H9 (cell line): ENCODE measurements at regions not wholly inside any gene's neighbourhood (a gene's known extent, or its start where the extent isn't known, plus 50 kb on each side); places are given as distances from the start of the nearest gene placed in this dataset.

Source experiments
- DNase-seq: peaks from one replicate; pipeline ENCODE4 v3.0.0-alpha.2; 2017
- H2AFZ ChIP-seq: one replicate; pipeline ENCODE4 v1.6.1; 2013; ENCODE audit warnings: mild to moderate bottlenecking, low read length, control low read depth, moderate library complexity
- H2AK5ac ChIP-seq: 2 replicates; pipeline ENCODE4 v1.6.1; 2013; ENCODE audit warnings: low read length, control low read depth, mixed read lengths; ENCODE audit not compliant: insufficient read length
- H2BK120ac ChIP-seq: one replicate; pipeline ENCODE4 v1.6.1; 2013; ENCODE audit warnings: low read depth, mild to moderate bottlenecking, low read length, control low read depth, inconsistent platforms; ENCODE audit not compliant: poor library complexity, severe bottlenecking
- H2BK12ac ChIP-seq: 2 replicates; pipeline ENCODE4 v1.6.1; 2013; ENCODE audit warnings: low read length, control low read depth, mixed read lengths, low read depth; ENCODE audit not compliant: insufficient read length
- H2BK15ac ChIP-seq: 2 replicates; pipeline ENCODE4 v1.6.1; 2013; ENCODE audit warnings: low read depth, low read length, control low read depth
- H2BK20ac ChIP-seq: one replicate; pipeline ENCODE4 v1.6.1; 2013; ENCODE audit warnings: low read depth, mild to moderate bottlenecking, low read length, control low read depth, inconsistent platforms; ENCODE audit not compliant: poor library complexity, severe bottlenecking
- H2BK5ac ChIP-seq: 2 replicates; pipeline ENCODE4 v1.6.1; 2013; ENCODE audit warnings: low read length, control low read depth, mixed read lengths; ENCODE audit not compliant: insufficient read length
- H3K14ac ChIP-seq: 2 replicates; pipeline ENCODE4 v1.6.1; 2013; ENCODE audit warnings: low read length, control low read depth; ENCODE audit not compliant: insufficient read depth
- H3K18ac ChIP-seq: 2 replicates; pipeline ENCODE4 v1.6.1; 2013; ENCODE audit warnings: low read depth, mild to moderate bottlenecking, mixed read lengths, low read length, control low read depth; ENCODE audit not compliant: insufficient read length
- H3K23ac ChIP-seq: 2 replicates; pipeline ENCODE4 v1.6.1; 2013; ENCODE audit warnings: low read length, control low read depth, mixed read lengths, low read depth; ENCODE audit not compliant: insufficient read length
- H3K23me2 ChIP-seq: 2 replicates; pipeline ENCODE4 v1.6.1; 2013; ENCODE audit warnings: low read depth, mild to moderate bottlenecking, mixed read lengths, low read length, control low read depth; ENCODE audit not compliant: insufficient read length, poor library complexity, severe bottlenecking
- H3K27ac ChIP-seq: 2 replicates; pipeline ENCODE4 v1.5.1; 2013; ENCODE audit warnings: low read length, control low read depth, mixed read lengths, low read depth; ENCODE audit not compliant: insufficient read length
- H3K27me3 ChIP-seq: 2 replicates; pipeline ENCODE4 v1.6.1; 2013; ENCODE audit warnings: low read length, control low read depth, inconsistent platforms; ENCODE audit not compliant: insufficient read depth
- H3K4ac ChIP-seq: 2 replicates; pipeline ENCODE4 v1.6.1; 2013; ENCODE audit warnings: low read depth, mild to moderate bottlenecking, control low read depth, inconsistent platforms, low read length, moderate library complexity
- H3K4me1 ChIP-seq: 2 replicates; pipeline ENCODE4 v1.6.1; 2013; ENCODE audit warnings: low read length, control low read depth, inconsistent platforms; ENCODE audit not compliant: insufficient read depth
- H3K4me2 ChIP-seq: 2 replicates; pipeline ENCODE4 v1.6.1; 2013; ENCODE audit warnings: low read length, control low read depth, mixed read lengths; ENCODE audit not compliant: insufficient read length, insufficient read depth
- H3K56ac ChIP-seq: 2 replicates; pipeline ENCODE4 v1.6.1; 2013; ENCODE audit warnings: low read depth, mild to moderate bottlenecking, mixed read lengths, low read length, control low read depth; ENCODE audit not compliant: insufficient read length
- H3K79me1 ChIP-seq: 2 replicates; pipeline ENCODE4 v1.6.1; 2013; ENCODE audit warnings: low read depth, mild to moderate bottlenecking, moderate library complexity, low read length, control low read depth, inconsistent platforms; ENCODE audit not compliant: insufficient read depth, poor library complexity, severe bottlenecking
- H3K79me2 ChIP-seq: 2 replicates; pipeline ENCODE4 v1.6.1; 2013; ENCODE audit warnings: low read length, control low read depth, inconsistent platforms; ENCODE audit not compliant: insufficient read depth
- H3K9ac ChIP-seq: 2 replicates; pipeline ENCODE4 v1.6.1; 2013; ENCODE audit warnings: low read length, control low read depth, mixed read lengths; ENCODE audit not compliant: insufficient read length; ENCODE audit errors: extremely low read depth
- H3K9me3 ChIP-seq: one replicate; pipeline ENCODE4 v1.6.1; 2013; ENCODE audit warnings: low read depth, low read length, inconsistent platforms; ENCODE audit not compliant: control insufficient read depth
- H3T11ph ChIP-seq: one replicate; pipeline ENCODE4 v1.6.1; 2013; ENCODE audit warnings: mild to moderate bottlenecking, low read length, control low read depth, inconsistent platforms
- H4K20me1 ChIP-seq: one replicate; pipeline ENCODE4 v1.6.1; 2013; ENCODE audit not compliant: control insufficient read depth, insufficient read length, insufficient read depth
- H4K5ac ChIP-seq: 2 replicates; pipeline ENCODE4 v1.6.1; 2013; ENCODE audit warnings: low read depth, mild to moderate bottlenecking, mixed read lengths, low read length, control low read depth; ENCODE audit not compliant: insufficient read length
- H4K8ac ChIP-seq: replicated peaks from 2 replicates; pipeline ENCODE4 v1.6.1; 2013; ENCODE audit warnings: low read length, control low read depth, mixed read lengths, low read depth; ENCODE audit not compliant: insufficient read length
- H4K91ac ChIP-seq: 2 replicates; pipeline ENCODE4 v1.6.1; 2013; ENCODE audit warnings: low read depth, mild to moderate bottlenecking, moderate library complexity, mixed read lengths, low read length, control low read depth; ENCODE audit not compliant: insufficient read length
- H3K27ac Mint-ChIP-seq, 3 experiments: 2 replicates in 2 of 3; 3 replicates in 1 of 3; pipeline ENCODE4 v1.8.0; 2020 to 2021; ENCODE audit warnings: mixed read lengths in 3 of 3, mild to moderate bottlenecking in 1 of 3, moderate library complexity in 1 of 3
- H3K27me3 Mint-ChIP-seq: 2 replicates; pipeline ENCODE4 v1.8.0; 2021; ENCODE audit warnings: low read depth, mild to moderate bottlenecking, moderate library complexity, mixed read lengths
- H3K36me3 Mint-ChIP-seq, 3 experiments: 2 replicates in 2 of 3; 3 replicates in 1 of 3; pipeline ENCODE4 v1.8.0; 2020 to 2021; ENCODE audit warnings: low read depth in 3 of 3, mixed read lengths in 3 of 3; ENCODE audit not compliant: insufficient read depth in 1 of 3
- H3K4me1 Mint-ChIP-seq, 2 experiments: 2 replicates each; pipeline ENCODE4 v1.8.0; 2020; ENCODE audit warnings: mixed read lengths in 2 of 2
- H3K4me3 Mint-ChIP-seq, 2 experiments: 2 replicates in 1 of 2; 3 replicates in 1 of 2; pipeline ENCODE4 v1.8.0; 2020 to 2021; ENCODE audit warnings: mild to moderate bottlenecking in 2 of 2, mixed read lengths in 2 of 2, moderate library complexity in 1 of 2
- H3K9me3 Mint-ChIP-seq, 2 experiments: 2 replicates in 1 of 2; 3 replicates in 1 of 2; pipeline ENCODE4 v1.8.0; 2020; ENCODE audit warnings: mild to moderate bottlenecking in 2 of 2, mixed read lengths in 2 of 2, moderate library complexity in 1 of 2
- CTCF ChIP-seq: fragments of 200-600 bp; sonication (generic); conservative IDR thresholded peaks from 3 replicates; pipeline ENCODE4 v1.8.0; 2021; ENCODE audit warnings: antibody characterized with exemption, mild to moderate bottlenecking
- WGBS: extraction: QIAGEN DNeasy Blood & Tissue Kit; methylation state at CpG from one replicate; pipeline ENCODE4 v1.1.7; 2013; ENCODE audit warnings: missing lambda C conversion rate, low lambda C conversion rate, mixed read lengths; ENCODE audit not compliant: insufficient read length; ENCODE audit errors: extremely low coverage; 5-methylcytosine and 5-hydroxymethylcytosine counted together

- no peak overlapping the region for H3K56ac ChIP-seq
- H3K79me1 ChIP-seq = no peaks in the 10 kb centered on the region
- no peak overlapping the region for H2AFZ ChIP-seq
- H2BK15ac ChIP-seq = no peak overlapping the region
- H3K27me3 ChIP-seq = no peaks in the 10 kb centered on the region
- no peak overlapping the region for H2AK5ac ChIP-seq
- H3K23me2 ChIP-seq = no peaks in the 10 kb centered on the region
- peaks cover under 1% of the 10 kb centered on the region for H3K27me3 Mint-ChIP-seq
- peaks cover 14 to 15% of the 10 kb centered on the region in 2 experiments for H3K4me1 Mint-ChIP-seq
- H2BK12ac ChIP-seq = no peak overlapping the region
- H4K8ac ChIP-seq = no peak overlapping the region
- H3K4me3 Mint-ChIP-seq = no peak overlapping the region
- no peak overlapping the region for H2BK20ac ChIP-seq
- no peak for DNase-seq
- no peak overlapping the region for H3K27ac ChIP-seq
- H3K23ac ChIP-seq = no peak overlapping the region
- H3K9ac ChIP-seq = no peak overlapping the region
- no peak overlapping the region for H2BK5ac ChIP-seq
- H2BK120ac ChIP-seq = no peak overlapping the region
- no peak for TF ChIP-seq CTCF
- H3K4me2 ChIP-seq = no peak overlapping the region
- H3K18ac ChIP-seq = no peak overlapping the region
- no peaks in the 10 kb centered on the region; a peak in 1 of 7 replicates for H3K36me3 Mint-ChIP-seq
- H3K4me1 ChIP-seq = no peaks in the 10 kb centered on the region; the same call in 1 of the 2 replicates
- H4K5ac ChIP-seq = no peak overlapping the region
- H3K14ac ChIP-seq = no peak overlapping the region
- H3T11ph ChIP-seq = no peak overlapping the region
- no peaks in the 10 kb centered on the region for H4K20me1 ChIP-seq
- H4K91ac ChIP-seq = no peak overlapping the region
- WGBS = no CpG with 5 or more reads among the region's 1 CpG
- H3K4ac ChIP-seq = no peak overlapping the region
- H3K9me3 Mint-ChIP-seq = no peaks in the 10 kb centered on the region
- H3K9me3 ChIP-seq = no peaks in the 10 kb centered on the region
- no peaks in the 10 kb centered on the region for H3K79me2 ChIP-seq
- no peak overlapping the region for H3K27ac Mint-ChIP-seq
Observed at GRCh38 chr5:61815339-61815738, 483.3 kb downstream of the ZSWIM6 start.
